Liver (tissue), 8 donors: ENCODE measurements at regions not wholly inside any gene's neighbourhood (a gene's known extent, or its start where the extent isn't known, plus 50 kb on each side); places are given as distances from the start of the nearest gene placed in this dataset.

ENCODE experiments used
- DNase-seq: peaks from one replicate; pipeline ENCODE4 v3.0.0-alpha.2; 2017; ENCODE audit warnings: low spot score
- H3K27ac ChIP-seq, 2 donors: one replicate each; pipeline ENCODE4 v1.7.0; 2013; ENCODE audit warnings: inconsistent platforms in 2 of 2, low read length in 2 of 2, control low read depth in 1 of 2, low read depth in 1 of 2, mild to moderate bottlenecking in 1 of 2
- H3K27me3 ChIP-seq, 4 donors: one replicate each; pipeline versions ENCODE4 v1.6.1 to v1.7.0; 2013; ENCODE audit warnings: low read length in 3 of 4, inconsistent platforms in 1 of 4, mild to moderate bottlenecking in 1 of 4, moderate library complexity in 1 of 4; ENCODE audit not compliant: control insufficient read depth in 4 of 4, insufficient read depth in 4 of 4
- H3K36me3 ChIP-seq, 4 donors: one replicate each; pipeline versions ENCODE4 v1.6.1 to v1.7.0; 2013; ENCODE audit warnings: low read length in 3 of 4, mild to moderate bottlenecking in 3 of 4, low read depth in 1 of 4, moderate library complexity in 1 of 4; ENCODE audit not compliant: control insufficient read depth in 4 of 4, insufficient read depth in 3 of 4
- H3K4me1 ChIP-seq, 4 donors: one replicate each; pipeline versions ENCODE4 v1.6.1 to v1.7.0; 2013; ENCODE audit warnings: low read length in 3 of 4, mild to moderate bottlenecking in 3 of 4, moderate library complexity in 1 of 4; ENCODE audit not compliant: control insufficient read depth in 4 of 4, insufficient read depth in 4 of 4
- H3K4me3 ChIP-seq, 3 donors: one replicate each; pipeline versions ENCODE4 v1.6.1 to v1.7.0; 2013; ENCODE audit warnings: low read length in 3 of 3, control low read depth in 1 of 3, low read depth in 1 of 3, mild to moderate bottlenecking in 1 of 3
- H3K9ac ChIP-seq, 2 donors: one replicate each; pipeline ENCODE4 v1.7.0; 2013; ENCODE audit warnings: low read length in 2 of 2, mild to moderate bottlenecking in 2 of 2, moderate library complexity in 2 of 2, control low read depth in 1 of 2, low read depth in 1 of 2
- H3K9me3 ChIP-seq, 4 donors: one replicate each; pipeline versions ENCODE4 v1.6.1 to v1.7.0; 2013; ENCODE audit warnings: low read length in 3 of 4; ENCODE audit not compliant: control insufficient read depth in 4 of 4
- CTCF ChIP-seq: fragments of 150-350 bp; IDR thresholded peaks from 2 replicates; pipeline ENCODE4 v1.5.1; 2017; ENCODE audit warnings: improper control_type of control experiment, low read depth, low read length; ENCODE audit not compliant: missing input control
- EGR1 ChIP-seq, 2 donors: IDR thresholded peaks; 2 replicates each; pipeline ENCODE4 v1.6.1; 2016 to 2018; ENCODE audit warnings: antibody characterized with exemption in 2 of 2, low read depth in 2 of 2
- FOXA1 ChIP-seq: IDR thresholded peaks from 2 replicates; pipeline ENCODE4 v1.6.1; 2016; ENCODE audit warnings: antibody characterized with exemption
- FOXA2 ChIP-seq: IDR thresholded peaks from 2 replicates; pipeline ENCODE4 v1.6.1; 2016; ENCODE audit warnings: antibody characterized with exemption
- GABPA ChIP-seq, 2 donors: IDR thresholded peaks in 1 of 2; conservative IDR thresholded peaks in 1 of 2; 2 replicates each; pipeline ENCODE4 v1.6.1; 2016; ENCODE audit warnings: antibody characterized with exemption in 2 of 2, mild to moderate bottlenecking in 1 of 2, moderate library complexity in 1 of 2
- HNF4A ChIP-seq, 2 donors: conservative IDR thresholded peaks; 2 replicates each; pipeline ENCODE4 v1.6.1; 2016; ENCODE audit warnings: antibody characterized with exemption in 2 of 2, mild to moderate bottlenecking in 2 of 2
- HNF4G ChIP-seq: IDR thresholded peaks from 2 replicates; pipeline ENCODE4 v1.6.1; 2016; ENCODE audit warnings: antibody characterized with exemption
- JUND ChIP-seq, 2 donors: IDR thresholded peaks; 2 replicates each; pipeline ENCODE4 v1.6.1; 2016; ENCODE audit warnings: antibody characterized with exemption in 2 of 2
- NR2F2 ChIP-seq: IDR thresholded peaks from 2 replicates; pipeline ENCODE4 v1.6.1; 2016; ENCODE audit warnings: antibody characterized with exemption
- RAD21 ChIP-seq, 2 donors: IDR thresholded peaks; 2 replicates each; pipeline ENCODE4 v1.6.1; 2016; ENCODE audit warnings: antibody characterized with exemption in 2 of 2, mild to moderate bottlenecking in 2 of 2
- REST ChIP-seq: IDR thresholded peaks from 2 replicates; pipeline ENCODE4 v1.6.1; 2016; ENCODE audit warnings: antibody characterized with exemption, mild to moderate bottlenecking
- RXRA ChIP-seq, 2 donors: IDR thresholded peaks; 2 replicates each; pipeline ENCODE4 v1.6.1; 2017 to 2018; ENCODE audit warnings: antibody characterized with exemption in 2 of 2, mild to moderate bottlenecking in 1 of 2
- SP1 ChIP-seq: IDR thresholded peaks from 2 replicates; pipeline ENCODE4 v1.6.1; 2018; ENCODE audit warnings: antibody characterized with exemption, mild to moderate bottlenecking
- TAF1 ChIP-seq: conservative IDR thresholded peaks from 2 replicates; pipeline ENCODE4 v1.6.1; 2016; ENCODE audit warnings: antibody characterized with exemption, mild to moderate bottlenecking
- YY1 ChIP-seq: IDR thresholded peaks from 2 replicates; pipeline ENCODE4 v1.6.1; 2016; ENCODE audit warnings: antibody characterized with exemption, mild to moderate bottlenecking
- WGBS: extraction: QIAGEN DNeasy Blood & Tissue Kit; methylation state at CpG from one replicate; pipeline ENCODE4 v1.1.7; 2013; 5-methylcytosine and 5-hydroxymethylcytosine counted together
- TF ChIP-seq, protein P1 (sequence below): IDR thresholded peaks from 2 replicates; pipeline ENCODE4 v1.6.1; 2016; ENCODE audit warnings: antibody characterized with exemption
- TF ChIP-seq, protein P2 (sequence below): IDR thresholded peaks from 2 replicates; pipeline ENCODE4 v1.6.1; 2016; ENCODE audit warnings: antibody characterized with exemption
- TF ChIP-seq, protein P3 (sequence below): IDR thresholded peaks from 2 replicates; pipeline ENCODE4 v1.6.1; 2016; ENCODE audit warnings: antibody characterized with exemption
- donor health status: healthy.
- donor health status: healthy.
- donor health status: healthy.
- donor health status: healthy.
- donor health status: healthy.

DNA sequence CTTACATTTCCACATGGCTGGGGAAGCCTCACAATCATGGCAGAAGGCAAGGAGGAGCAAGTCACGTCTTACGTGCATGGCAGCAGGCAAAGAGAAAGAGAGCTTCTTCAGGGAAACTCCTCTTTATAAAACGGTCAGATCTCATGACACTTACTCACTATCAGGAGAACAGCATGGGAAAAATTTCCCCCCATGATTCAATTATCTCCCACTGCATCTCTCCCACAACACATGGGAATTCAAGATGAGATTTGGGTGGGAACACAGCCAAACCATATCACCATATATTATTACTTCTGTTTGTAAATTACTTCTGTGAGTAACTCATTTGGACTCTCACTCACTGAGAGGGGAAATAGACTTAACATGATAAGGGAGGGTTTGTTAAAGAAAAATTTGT is 1496.8 kb upstream of the TMEM132C start:
- no peaks in the 10 kb centered on the region for H3K36me3 ChIP-seq
- H3K4me1 ChIP-seq: no peaks in the 10 kb centered on the region
- H3K27me3 ChIP-seq: no peaks in the 10 kb centered on the region
- peaks cover 8 to 13% (median 11%) of the 10 kb centered on the region in 4 donors for H3K9me3 ChIP-seq
- WGBS: 76% methylated on average over 3 of the region's 3 CpGs
- DNase-seq: no peak
- no peak overlapping the region for H3K9ac ChIP-seq
- no peak overlapping the region for H3K4me3 ChIP-seq
- no peak for TF ChIP-seq YY1
- no peak for TF ChIP-seq GABPA (IDR thresholded peaks at IDR 0.05 in 1 of 2, conservative IDR thresholded peaks at IDR 0.05 in 1 of 2)
- TF ChIP-seq NR2F2: no peak
- no peak for TF ChIP-seq TAF1
- no peak for TF ChIP-seq HNF4A (conservative IDR thresholded peaks at IDR 0.05)
- TF ChIP-seq, protein P1, sequence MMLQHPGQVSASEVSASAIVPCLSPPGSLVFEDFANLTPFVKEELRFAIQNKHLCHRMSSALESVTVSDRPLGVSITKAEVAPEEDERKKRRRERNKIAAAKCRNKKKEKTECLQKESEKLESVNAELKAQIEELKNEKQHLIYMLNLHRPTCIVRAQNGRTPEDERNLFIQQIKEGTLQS: no peak
- no peak for TF ChIP-seq JUND (IDR thresholded peaks at IDR 0.05)
- TF ChIP-seq, protein P2, sequence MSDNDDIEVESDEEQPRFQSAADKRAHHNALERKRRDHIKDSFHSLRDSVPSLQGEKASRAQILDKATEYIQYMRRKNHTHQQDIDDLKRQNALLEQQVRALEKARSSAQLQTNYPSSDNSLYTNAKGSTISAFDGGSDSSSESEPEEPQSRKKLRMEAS: no peak
- no peak for TF ChIP-seq CTCF
- no peak for TF ChIP-seq EGR1 (IDR thresholded peaks at IDR 0.05; ENCODE audit: low read depth in 2 of 2)
- no peak for TF ChIP-seq REST
- no peak for TF ChIP-seq SP1
- no peak for TF ChIP-seq RXRA (IDR thresholded peaks at IDR 0.05)
- TF ChIP-seq HNF4G: no peak
- TF ChIP-seq, protein P3, sequence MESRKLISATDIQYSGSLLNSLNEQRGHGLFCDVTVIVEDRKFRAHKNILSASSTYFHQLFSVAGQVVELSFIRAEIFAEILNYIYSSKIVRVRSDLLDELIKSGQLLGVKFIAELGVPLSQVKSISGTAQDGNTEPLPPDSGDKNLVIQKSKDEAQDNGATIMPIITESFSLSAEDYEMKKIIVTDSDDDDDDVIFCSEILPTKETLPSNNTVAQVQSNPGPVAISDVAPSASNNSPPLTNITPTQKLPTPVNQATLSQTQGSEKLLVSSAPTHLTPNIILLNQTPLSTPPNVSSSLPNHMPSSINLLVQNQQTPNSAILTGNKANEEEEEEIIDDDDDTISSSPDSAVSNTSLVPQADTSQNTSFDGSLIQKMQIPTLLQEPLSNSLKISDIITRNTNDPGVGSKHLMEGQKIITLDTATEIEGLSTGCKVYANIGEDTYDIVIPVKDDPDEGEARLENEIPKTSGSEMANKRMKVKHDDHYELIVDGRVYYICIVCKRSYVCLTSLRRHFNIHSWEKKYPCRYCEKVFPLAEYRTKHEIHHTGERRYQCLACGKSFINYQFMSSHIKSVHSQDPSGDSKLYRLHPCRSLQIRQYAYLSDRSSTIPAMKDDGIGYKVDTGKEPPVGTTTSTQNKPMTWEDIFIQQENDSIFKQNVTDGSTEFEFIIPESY: no peak
- no peak for TF ChIP-seq RAD21 (IDR thresholded peaks at IDR 0.05)
- no peak for TF ChIP-seq FOXA2
- TF ChIP-seq FOXA1: no peak
- no peak overlapping the region for H3K27ac ChIP-seq
